Activated CD4-positive, alpha-beta T cell treated with anti-CD3 and anti-CD28 coated beads, Interleukin-2, Interleukin-6, amounts not matched to agents 100 ng/mL and 50 ng/mL, durations not matched to agents 16 hours and 8 hours (primary cell): ENCODE measurements at regions not wholly inside any gene's neighbourhood (a gene's known extent, or its start where the extent isn't known, plus 50 kb on each side); places are given as distances from the start of the nearest gene placed in this dataset.
"Not testable (repeated sequence)": the region's sequence is repeated elsewhere in the genome, so short reads cannot be mapped to it uniquely, and the experiment has no call there.

Experiments
- DNase-seq: peaks from one replicate; pipeline ENCODE4 v3.0.0-alpha.2; 2020

DNA sequence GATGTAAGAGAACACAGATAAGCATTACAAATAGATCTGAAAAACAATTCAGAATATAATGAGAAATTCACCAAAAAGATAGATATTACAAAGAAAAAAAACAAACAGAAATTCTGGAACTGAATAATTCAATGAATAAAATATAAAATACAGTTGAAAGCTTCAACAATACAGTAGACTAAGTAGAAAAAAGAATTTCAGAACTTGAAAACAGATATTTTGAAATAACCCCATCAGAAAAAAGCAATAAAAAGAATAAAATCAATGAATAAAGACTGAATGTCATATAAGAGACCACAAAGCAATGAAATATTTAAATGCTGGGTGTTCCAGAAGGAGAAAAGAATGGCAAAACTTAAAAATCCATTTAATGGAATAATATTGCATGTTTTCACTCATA, 611.4 kb upstream of the GHITM start:
- DNase-seq = no peak

DNA sequence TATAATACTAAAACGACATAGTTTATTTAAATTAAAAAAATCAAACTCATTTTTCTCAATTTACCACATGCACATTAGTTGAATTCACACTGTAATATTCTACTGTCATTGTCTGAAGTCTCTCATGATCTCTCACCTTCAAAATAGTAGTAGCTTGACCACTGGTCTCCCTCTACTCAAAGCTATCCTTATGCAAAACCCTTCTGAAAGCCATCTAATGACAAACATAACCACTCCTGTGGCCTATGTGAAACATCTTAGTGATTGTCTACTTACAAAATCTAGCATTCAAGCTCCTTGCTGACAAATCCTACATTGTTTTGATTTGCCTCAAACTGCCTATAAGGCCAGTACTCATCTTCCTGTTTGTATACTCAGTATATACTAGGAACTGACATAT, 606.0 kb upstream of the GHITM start:
- DNase-seq = no peak

DNA sequence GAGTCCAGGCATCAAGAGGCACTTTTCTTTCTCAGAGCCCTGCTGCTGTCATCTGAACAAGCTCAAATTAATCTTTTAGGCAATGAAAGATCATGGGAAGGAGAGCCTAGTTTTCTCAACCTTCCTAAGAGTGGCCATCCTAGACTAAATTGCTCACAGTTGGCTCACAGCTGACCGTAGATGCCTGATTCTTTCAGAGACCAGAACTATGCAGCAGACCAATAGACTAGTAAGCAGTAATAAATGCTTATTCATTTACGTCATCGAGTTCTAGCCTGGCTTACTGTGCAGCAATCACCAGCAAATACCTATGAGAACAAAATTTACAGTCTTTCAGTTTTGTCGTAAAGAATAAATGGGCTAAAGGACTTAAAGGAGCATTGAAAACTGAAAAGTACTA, 602.9 kb upstream of the GHITM start:
- DNase-seq = no peak

DNA sequence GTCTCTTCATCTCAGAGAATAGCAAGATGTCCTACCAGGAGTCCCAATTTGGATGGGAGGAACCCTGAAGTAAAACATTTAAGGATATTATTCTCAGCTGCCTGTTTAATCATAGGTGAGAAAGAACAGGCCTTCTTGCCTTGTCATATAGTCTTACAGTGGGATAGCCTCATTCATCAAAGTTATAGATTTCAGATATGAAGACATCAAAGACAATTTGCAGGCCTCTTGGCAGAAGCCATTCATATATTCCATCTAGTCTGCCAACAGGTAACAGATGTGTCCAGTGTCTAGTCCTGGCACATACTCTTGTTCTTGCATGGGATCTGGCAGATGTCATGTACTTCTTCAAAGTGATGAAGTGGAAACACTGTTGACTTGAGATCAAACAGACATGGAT, 601.3 kb upstream of the GHITM start:
- DNase-seq = no peak

DNA sequence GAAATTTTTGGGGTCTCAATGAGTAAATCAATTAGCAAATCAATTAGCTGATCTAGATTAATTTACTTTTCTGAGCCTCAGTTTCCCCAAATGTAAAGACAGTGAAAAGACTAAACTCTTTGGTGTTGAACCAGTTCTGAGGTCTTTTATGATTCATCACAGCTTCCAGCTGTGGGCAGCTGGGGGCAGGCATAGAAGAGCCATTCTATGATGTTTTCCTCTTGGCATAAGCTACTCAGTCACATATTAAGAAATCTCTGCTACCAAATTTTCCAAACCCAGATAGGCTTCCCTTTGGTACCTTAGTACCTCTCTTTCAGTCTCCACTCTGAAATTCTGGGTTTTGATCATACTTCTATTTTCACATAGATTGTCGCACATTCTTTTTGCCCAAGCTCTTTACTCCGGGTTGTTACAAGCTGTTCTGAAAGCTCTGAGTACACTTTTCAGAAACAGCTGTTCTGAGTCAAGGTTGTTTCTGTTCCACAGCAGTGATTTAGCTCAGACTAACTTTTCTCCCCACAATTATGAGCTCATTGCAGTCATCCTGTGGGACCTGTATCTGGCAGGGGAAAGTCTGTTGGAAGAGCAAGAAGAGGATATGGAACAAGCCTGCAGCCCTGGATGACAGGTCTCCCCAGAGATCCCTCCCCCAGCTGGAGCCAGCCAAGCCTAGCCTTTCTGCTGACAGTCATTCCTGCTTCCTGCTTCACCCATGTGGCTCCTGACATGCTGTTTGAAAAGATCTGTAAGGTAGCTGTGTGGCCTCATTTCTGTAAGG, 599.6 kb upstream of the GHITM start:
- DNase-seq = no peak

DNA sequence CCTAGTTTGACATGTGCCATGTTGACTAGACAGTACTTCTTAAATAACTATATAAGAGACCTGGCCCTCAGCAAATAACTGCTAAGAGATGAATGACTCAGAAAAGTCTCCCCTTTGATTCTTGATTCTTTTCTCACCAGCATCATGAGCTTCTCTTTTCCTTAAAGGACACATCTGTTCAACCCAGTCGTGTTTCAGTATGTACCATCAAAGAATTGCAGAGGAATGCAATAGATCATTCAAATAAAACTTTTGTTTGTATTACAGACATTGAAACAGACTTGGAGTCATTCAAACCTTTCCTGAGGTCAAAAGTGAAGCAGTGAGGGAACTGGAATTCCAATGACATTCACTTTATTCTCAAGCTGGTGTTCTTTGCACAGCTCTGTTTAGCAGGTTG, 598.3 kb upstream of the GHITM start:
- no peak for DNase-seq

DNA sequence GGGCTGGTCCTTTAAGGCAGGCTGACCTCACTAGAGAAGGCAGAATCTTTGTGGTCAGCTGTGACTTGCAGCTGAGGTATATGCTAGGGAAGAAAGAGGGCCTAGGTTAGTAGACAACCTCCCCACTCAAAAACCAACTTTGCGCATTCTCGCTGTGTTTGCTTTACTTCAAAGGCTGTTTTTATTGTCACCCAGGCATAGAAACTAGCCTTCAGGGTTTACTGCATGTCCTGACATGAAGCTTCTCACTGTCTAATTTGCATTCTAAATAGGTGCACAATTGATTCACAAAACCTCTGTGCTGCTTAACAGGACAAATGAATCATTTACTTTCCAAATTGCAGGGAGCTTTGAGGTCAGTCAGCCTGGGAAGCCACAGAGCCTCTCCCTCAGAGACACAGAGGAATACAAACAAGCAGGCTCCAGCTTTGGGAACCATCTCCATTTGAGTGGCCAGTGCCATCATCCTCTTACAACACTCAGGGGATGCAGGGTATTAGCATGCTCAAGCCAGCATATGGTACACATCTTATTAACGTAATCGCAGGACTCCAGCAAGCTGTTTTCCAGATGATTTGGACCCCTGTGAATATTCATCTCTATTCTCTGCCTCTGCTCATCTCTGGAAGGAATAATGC, 596.4 kb upstream of the GHITM start:
- no peak for DNase-seq

DNA sequence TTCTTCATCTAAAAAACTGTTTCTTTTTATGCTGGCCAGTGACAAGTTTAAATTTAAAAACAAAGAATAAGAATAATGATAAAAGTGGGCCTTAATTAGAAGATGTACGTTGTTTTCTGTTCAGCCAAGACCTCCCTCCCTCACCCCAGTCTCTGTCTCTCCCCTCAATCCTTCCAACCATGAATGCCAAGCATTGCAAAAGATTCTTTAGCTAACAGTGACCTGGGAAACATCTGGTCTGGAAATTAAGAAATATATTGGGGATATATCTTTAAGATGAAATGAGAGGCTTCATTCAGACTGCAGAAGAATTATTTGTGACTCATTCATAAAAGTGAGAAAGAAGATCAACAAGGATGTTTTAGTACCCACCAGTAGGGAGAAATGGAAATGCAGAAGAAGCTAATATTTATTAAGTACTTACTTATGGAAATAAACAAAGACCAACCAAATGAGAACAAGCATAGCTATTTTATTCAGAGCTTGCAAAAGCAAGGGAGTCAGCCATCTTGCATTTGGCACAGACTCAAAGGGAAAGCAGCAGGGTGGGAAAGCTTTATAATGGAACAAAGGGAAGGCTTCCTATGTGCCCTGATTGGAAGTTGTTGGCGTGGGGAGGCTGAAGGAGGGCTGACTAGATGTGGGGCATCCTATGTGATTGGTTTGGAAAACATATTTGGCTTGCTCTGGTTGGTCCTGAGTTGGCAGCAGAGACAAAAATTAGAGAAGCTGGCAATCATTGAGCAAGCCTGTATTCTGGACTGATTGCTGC, 595.4 kb upstream of the GHITM start:
- no peak for DNase-seq

DNA sequence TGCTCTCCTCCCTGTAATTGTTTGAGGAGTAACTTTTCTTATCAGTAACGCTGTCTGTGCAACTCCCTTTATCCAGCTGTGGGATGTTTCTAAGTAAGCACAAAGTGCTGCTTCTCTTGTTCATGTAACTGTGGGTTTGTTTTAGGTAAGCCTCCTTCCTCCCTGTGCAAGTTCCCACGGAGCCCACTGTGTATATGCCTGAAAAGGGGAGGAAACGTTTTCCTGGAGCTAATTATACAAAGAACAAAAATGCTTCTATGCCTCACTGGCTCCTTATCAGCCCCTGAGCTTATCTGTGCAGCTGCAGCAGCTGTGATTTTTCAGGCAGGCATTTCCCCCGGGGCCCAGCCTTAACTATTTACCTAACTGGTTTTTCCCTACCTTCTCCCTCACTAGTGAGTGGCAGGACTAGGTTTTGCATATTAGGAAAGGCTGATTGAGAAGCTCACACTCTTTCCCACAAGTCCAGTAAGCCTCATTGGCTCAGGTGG, 593.4 kb upstream of the GHITM start:
- no peak for DNase-seq

DNA sequence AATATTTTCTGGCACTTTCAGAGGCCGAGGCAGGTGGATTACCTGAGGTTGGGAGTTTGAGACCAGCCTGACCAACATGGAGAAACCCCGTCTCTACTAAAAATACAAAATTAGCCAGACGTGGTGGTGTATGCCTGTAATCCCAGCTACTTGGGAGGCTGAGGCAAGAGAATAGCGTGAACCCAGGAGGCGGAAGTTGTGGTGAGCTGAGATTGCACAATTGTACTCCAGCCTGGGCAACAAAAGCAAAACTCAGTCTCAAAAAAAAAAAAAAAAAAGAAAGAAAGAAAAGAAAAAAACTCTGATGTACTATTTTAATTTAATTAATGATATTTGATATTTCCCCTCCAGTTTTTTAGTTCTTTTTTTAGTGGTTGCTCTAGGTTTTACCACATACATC, 588.1 kb upstream of the GHITM start:
- not testable (repeated sequence) for DNase-seq

DNA sequence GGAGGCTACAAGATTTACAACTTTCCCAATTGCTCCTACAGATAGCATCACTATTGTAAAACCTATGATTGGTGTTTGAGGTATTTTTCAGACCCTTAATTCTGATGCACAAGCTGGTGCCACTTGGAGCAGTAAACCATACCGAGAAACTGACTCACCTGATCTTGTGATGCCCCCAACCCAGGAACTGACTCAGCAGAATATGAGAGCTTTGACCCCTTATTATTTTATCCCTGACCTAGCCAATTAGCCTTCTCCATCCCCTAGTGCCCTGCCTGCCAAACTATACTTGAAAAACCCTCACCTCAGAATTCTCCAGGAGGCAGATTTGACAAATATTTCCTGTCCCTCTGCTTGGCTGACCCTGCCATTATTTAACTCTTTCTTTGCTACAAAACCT, 585.9 kb upstream of the GHITM start:
- DNase-seq = no peak

DNA sequence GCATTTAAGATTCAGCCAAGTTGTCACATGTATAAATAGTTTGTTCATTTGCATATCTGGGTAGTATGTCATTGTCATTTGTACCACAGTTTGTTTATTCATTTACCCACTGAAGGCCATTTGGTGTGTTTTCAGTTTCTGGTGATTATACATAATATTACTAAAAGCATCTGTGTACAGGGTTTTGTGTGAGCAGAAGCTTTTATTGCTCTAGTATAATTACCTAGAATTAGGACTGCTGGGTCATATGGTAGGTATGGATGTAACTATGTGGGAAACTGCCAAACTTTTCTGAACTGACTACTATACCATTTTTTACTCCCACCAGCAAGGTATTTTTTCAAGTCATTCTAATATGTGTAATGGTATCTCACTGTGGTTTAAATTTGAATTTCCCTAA, 584.0 kb upstream of the GHITM start:
- no peak for DNase-seq

DNA sequence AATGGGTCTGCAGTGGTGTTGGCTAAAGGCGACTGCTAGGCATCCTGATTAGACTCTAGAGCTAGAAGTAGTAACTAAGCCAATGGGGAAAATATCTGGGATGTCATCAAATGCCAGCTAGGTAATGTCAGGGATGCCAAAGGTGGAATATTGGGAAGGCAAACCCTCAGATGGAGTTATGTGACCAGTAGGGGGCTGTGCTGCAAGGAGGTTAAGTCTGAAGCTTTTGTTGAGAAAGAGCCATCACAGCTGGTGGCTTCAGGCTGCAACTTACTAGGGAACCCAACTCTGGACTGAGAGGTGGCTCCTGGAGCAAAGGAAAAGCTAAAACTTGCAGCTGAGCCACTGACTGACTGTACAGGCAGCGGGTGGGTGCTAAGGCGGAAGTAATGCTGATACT, 576.9 kb upstream of the GHITM start:
- no peak for DNase-seq

DNA sequence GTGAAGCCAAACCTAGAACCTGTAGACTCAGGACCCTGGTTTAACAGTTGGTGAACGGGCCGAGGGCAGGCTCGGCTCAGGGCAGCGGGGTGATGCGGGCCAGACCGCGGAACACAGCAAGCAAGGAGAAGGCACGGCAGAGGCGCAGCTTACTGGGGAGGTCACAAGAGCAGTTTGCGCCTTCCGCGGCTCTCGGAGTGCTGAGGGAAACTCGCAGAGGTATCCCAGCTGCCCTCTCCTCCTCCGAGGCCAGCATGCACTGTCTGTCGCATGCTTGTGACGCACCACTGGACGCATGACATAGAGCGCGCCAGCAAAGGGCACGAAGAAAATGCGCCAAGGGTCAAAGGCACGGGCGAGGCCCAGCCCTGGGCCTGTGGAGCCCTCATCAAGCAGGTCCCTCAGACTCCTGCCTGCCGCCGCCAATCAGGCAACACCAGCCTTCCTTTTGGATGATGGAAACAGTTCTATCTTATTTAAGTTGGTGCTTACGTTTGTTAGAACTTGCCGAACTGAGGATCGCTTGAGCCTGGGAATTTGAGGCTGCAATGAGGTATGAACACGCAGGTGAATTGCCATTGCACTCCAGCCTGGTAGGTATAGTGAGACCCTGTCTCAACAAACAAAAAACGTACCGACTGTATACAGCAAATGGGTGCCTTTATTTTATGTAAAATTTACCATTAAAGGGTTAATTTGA, 574.3 kb upstream of the GHITM start:
- DNase-seq = no peak

DNA sequence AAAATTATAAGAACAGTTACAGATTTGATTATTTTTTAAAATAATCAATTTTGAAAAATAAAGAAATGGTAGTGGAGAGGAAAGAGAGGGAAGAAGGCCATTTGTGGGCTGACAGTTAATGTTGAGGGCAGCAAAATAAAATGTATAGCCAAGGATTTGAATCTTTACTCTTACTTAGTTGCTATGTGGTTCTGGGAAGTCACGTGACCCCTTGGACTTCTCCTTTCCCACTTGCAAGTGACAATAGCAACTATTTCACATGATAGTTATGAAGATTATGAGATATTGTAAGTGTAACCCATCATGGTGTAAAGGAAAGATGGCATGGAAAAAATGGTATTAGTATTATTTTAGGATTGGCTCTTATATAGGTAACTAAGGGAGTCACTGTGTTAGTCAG, 567.3 kb upstream of the GHITM start:
- DNase-seq = no peak

DNA sequence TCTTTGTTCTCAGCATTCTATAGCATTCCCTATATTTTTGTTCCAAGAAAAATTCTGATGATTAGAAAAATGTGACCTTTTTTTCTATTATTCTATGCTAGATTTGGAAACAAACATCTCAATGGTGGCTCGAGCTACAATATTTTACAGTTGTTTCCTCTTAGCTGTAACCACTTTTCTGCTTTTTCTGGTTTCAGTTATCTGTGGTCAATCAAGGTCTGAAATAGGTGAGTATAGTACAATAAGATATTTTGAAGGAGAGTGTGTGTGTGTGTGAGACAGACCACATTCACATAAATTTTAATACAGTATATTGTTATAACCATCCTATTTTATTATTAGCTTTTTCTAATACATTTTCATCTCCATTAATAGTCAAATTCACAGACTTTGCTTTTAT, 564.5 kb upstream of the GHITM start:
- no peak for DNase-seq

DNA sequence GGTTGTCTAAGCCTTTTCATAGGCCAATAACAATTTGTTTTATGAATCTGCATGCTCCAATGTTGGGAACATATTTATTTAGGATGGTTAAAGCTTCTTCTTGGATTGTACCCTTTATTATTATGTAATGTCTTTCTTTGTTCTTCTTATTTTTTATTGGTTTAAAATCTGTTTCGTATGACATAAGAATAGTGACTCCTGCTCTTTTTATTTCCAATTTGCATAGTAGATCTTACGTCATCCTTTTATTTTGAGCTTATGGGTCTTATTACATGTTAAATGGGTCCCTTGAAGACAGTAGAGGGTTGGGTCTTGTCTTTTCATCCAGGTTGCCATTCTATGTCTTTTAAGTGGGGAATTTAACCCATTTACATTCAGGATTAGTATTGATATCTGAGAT, 561.9 kb upstream of the GHITM start:
- no peak for DNase-seq

DNA sequence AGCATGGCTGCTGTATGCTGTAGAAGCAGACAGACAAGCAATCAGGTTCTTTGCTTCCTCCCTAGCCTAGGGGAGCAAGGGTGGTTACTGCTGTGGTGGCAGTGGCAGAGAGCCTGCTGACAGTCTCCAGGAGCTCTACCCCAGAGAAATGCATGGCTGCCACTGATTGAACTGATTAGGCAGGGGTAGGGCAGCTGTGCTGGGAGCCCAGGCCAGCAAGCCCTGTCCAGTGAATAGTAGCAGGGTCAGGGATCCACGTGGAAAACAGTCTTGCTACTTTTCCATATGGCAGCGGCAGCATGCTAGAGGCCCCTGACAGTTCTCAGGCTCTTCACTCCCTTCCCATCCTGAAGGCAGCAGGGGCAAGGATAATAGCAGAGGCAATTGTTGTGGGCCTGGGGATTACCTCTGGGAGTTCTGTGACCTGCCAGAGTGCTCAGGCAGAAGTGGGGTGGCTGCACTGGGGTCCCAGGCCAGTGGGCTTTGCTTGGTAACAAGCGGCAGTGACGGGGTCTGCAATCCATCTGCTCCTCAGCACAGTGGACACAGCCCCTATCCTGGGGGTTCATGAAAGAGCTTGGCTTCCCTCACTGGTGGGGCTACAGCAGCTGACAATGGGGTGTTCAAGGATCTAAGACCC, 558.8 kb upstream of the GHITM start:
- DNase-seq = no peak

DNA sequence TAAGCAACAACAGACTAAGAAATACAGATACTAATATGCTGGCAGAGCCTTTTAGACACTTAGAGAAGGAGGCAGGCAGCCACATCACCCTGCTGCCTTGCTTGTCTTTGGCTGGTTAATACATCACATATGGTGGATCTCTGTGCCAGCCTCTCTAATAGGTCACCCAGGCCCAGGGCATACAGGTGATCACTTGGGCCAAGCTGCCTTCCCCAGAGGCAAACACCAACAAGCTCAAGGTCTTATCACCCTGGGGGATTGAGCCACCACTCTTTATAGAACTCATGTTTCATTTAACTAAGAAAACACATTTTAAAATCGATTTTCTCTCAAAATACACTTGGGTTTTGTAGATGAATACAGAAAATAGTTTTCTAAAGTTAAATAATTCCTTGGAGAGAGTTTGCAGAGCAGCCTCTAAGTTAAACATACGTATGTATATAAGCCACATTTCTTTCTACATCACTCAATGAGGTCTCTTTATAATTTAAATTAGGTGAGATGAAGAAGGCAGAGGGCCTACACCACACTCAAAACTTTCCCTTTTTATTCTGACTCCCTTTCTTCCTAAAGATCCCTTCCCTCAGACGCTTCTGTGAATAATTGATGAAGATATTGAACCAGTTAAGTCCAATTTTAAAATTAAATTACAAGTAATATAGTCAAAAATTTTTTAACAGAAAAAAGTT, 556.8 kb upstream of the GHITM start:
- no peak for DNase-seq

DNA sequence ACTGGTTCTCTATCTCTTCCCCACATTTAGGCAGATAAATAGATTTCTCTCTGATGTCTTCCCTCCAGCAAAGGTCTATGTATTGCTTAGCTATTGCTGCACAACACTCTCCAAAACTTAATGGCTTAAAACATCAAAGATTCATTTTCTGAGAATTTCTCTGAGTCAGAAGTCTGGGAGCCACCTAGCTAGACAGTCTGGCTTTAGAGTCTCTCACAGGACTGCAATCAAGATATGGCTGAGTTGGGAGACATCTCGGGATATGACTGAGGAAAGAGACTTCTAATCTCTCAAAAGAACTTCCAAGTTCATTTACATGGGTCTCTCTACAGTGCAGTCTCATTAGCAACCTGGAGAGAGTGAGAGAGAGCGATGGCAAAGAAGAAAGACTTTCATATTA, 553.6 kb upstream of the GHITM start:
- DNase-seq = no peak

DNA sequence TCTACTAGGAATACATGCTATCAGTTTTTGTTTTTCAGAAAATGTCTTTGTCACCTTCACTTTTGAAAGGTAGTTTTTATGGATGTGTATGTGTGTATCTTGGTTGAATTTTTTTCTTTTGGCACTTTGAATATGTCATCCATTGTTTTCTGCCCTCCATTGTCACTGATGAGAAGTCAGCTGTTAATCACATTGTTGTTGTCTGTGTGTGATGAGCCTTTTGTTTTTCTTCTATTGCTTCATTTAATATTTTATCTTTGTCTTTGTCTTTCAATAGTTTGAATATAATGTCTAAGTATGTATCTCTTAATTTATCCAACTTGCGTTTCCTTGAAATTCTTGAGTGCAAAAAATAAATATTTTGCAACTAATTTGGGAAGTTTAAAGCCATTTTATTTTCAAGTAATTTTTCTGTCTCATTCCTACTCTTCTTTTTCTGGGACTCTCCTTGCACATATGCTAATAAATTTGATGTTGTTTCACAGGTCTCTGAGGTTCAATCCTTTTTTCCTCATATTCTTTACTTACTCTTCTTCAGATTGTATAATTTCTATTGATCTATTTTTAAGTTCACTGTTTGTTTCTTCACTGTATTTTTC, 546.9 kb upstream of the GHITM start:
- no peak for DNase-seq

DNA sequence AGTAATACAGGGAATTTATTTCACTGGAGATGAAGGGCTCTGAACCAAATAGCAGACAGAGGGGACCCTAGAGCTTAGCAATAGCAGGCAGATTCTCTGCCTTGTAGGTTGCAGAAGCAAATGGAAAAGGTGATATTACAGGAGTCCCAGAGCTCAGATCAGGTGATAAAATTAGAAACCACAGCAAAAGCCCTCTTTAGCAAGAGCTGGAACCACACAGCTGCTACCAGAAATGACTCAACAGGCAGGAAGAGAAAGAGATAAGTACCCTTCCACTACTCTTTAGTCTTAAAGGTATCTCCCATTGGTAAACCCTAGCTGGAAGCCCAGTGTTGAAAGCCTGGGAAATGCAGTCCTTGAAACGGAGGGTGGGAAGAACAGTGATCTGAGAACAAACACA, 535.6 kb upstream of the GHITM start:
- peak; percentile 61 for DNase-seq
